ENCODE measurements at regions not wholly inside any gene's neighbourhood (a gene's known extent, or its start where the extent isn't known, plus 50 kb on each side); places are given as distances from the start of the nearest gene placed in this dataset.

DNA sequence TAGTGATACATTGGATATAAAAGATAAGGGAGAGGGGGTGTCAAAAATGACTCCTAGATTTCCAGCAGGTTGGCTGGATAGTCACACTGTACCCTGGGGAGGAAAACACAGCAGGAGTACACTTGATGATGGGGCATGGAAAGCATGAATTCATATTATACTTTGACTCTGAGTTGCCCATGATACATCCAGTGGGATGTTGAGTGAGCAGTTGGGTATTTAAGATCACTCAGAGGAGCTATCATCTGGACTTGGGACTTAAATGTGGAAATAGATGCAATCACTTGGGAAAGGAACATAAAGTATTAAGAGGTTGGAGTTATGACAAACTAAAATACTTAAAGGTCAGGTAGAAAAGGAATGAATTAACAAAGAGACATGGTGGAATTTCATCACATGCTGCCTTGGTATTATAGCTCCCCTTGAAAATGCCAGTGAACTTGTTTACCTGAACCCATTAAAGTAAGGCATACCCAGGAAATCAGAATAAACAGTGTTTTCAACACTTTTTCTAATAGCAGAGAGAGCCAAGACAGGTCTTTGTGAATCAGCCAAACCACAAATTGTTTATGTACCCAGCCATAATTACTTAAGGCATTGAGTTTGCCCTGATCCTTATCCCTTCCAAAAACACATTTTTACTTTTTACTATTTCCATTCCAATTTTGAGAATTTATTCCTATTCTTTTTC lies 49.9 kb upstream of the ABI3BP start:
- H3K9me3 ChIP-seq (replicated peaks; ENCODE audit: control insufficient read depth, insufficient read depth, low read length): no peaks in the 10 kb centered on the region
- H3K27ac ChIP-seq (ENCODE audit: control insufficient read depth, insufficient read depth): no peak overlapping the region
- in situ Hi-C loops (cut with MboI) (no loop called here), intact Hi-C loops (cut with micrococcal nuclease; ENCODE audit: unreplicated experiment) (no loop called here)
- H3K36me3 ChIP-seq (ENCODE audit: control insufficient read depth in 2 of 2, insufficient read depth in 2 of 2, low read length in 1 of 2): no peaks in the 10 kb centered on the region
- SMC1A ChIA-PET (ENCODE audit: uncharacterized antibody, unreplicated experiment): interaction anchor here (0.6 to 0.8 kb wide), 4 partner anchors 11 to 586 kb away, joined by 3 read pairs; no protein-coding TSS in a partner anchor
- no TSS peak for BruUV-seq (replicated peaks)
- DNase-seq (ENCODE audit: low read depth, low spot score): no peak
- no peak overlapping the region for H3K4me3 ChIP-seq
- RAD21 ChIA-PET (ENCODE audit: unreplicated experiment): no interaction called here
- no peak overlapping the region for H2AFZ ChIP-seq (ENCODE audit: control insufficient read depth, low read depth, low read length)
- no peak for TF ChIP-seq DPF2 (IDR thresholded peaks at IDR 0.05)
- POLR2A ChIA-PET: no interaction called here
- no peak for FAIRE-seq
- no peak for ATAC-seq
- no peak overlapping the region for H3K9ac ChIP-seq (ENCODE audit: control insufficient read depth, insufficient read depth, low read length)
- H4K20me1 ChIP-seq (ENCODE audit: control insufficient read depth, insufficient read depth): no peaks in the 10 kb centered on the region
- H3K27me3 ChIP-seq (replicated peaks in 1 of 2; ENCODE audit: control insufficient read depth in 2 of 2, insufficient read depth in 2 of 2, low read length in 1 of 2): no peaks in the 10 kb centered on the region
- H3K79me2 ChIP-seq (ENCODE audit: control insufficient read depth, insufficient read depth, low read length): no peaks in the 10 kb centered on the region
- H3K4me2 ChIP-seq (ENCODE audit: control insufficient read depth, insufficient read depth): no peak overlapping the region
- CTCF ChIA-PET: interaction anchor here (0.7 kb wide), 1 partner anchor 26 kb away, joined by 3 read pairs; no protein-coding TSS in a partner anchor
- H3K4me1 ChIP-seq (ENCODE audit: control insufficient read depth, insufficient read depth, low read length): no peaks in the 10 kb centered on the region

Data from GM12878 (cell line).